Upper lobe of left lung (tissue), 4 donors: ENCODE measurements at regions not wholly inside any gene's neighbourhood (a gene's known extent, or its start where the extent isn't known, plus 50 kb on each side); places are given as distances from the start of the nearest gene placed in this dataset.
"Not testable (repeated sequence)": the region's sequence is repeated elsewhere in the genome, so short reads cannot be mapped to it uniquely, and the experiment has no call there.

Source experiments
- EP300 ChIP-seq, 4 donors: sonication (generic); formaldehyde crosslinking; IDR thresholded peaks; one replicate each; pipeline ENCODE4 v1.5.1; 2017; ENCODE audit warnings: antibody characterized with exemption in 4 of 4, control low read depth in 2 of 4
- POLR2A ChIP-seq, 4 donors: fragments of 450-650 bp; IDR thresholded peaks; one replicate each; pipeline ENCODE4 v1.5.1; 2016 to 2017; ENCODE audit warnings: antibody characterized with exemption in 4 of 4, mild to moderate bottlenecking in 2 of 4
- POLR2AphosphoS5 ChIP-seq, 2 donors: sonication (generic); formaldehyde crosslinking; IDR thresholded peaks; one replicate each; pipeline ENCODE4 v1.5.1; 2017; ENCODE audit warnings: antibody characterized with exemption in 2 of 2
- TF ChIP-seq, protein P1 (sequence below), 6 experiments: fragments of 450-650 bp in 4 of 6; fragments of 200-600 bp in 2 of 6; sonication (generic) in 2 of 6; IDR thresholded peaks; one replicate each; pipeline ENCODE4 v1.5.1; 2016 to 2019; ENCODE audit warnings: antibody characterized with exemption in 6 of 6

DNA sequence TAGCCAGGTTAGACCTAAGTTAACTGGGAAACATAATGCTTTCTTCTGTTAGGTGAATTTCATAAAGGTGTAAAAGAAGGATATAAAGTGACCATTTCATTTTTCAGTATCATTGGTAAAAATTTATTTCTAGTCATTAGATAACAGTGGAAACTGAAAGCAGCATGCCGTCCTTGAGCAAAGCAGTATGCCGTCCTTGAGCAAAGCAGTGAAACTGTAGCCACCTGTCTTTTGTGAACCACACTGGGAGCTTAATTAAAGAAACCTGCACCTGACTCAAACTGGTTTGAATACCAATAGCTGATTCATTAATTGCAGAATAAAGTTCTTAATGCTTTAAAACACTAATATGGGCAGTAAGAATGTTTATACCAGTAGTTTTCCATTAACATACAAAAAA is 281.5 kb upstream of the OR4C13 start:
- TF ChIP-seq, protein P1, sequence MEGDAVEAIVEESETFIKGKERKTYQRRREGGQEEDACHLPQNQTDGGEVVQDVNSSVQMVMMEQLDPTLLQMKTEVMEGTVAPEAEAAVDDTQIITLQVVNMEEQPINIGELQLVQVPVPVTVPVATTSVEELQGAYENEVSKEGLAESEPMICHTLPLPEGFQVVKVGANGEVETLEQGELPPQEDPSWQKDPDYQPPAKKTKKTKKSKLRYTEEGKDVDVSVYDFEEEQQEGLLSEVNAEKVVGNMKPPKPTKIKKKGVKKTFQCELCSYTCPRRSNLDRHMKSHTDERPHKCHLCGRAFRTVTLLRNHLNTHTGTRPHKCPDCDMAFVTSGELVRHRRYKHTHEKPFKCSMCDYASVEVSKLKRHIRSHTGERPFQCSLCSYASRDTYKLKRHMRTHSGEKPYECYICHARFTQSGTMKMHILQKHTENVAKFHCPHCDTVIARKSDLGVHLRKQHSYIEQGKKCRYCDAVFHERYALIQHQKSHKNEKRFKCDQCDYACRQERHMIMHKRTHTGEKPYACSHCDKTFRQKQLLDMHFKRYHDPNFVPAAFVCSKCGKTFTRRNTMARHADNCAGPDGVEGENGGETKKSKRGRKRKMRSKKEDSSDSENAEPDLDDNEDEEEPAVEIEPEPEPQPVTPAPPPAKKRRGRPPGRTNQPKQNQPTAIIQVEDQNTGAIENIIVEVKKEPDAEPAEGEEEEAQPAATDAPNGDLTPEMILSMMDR (IDR thresholded peaks at IDR 0.05), result not testable (repeated sequence)
- TF ChIP-seq POLR2AphosphoS5, EP300, POLR2A (IDR thresholded peaks at IDR 0.05): not testable (repeated sequence)
